ELF-1 (cell line): ENCODE measurements at regions not wholly inside any gene's neighbourhood (a gene's known extent, or its start where the extent isn't known, plus 50 kb on each side); places are given as distances from the start of the nearest gene placed in this dataset.

ENCODE experiments used
- DNase-seq: peaks from one replicate; pipeline ENCODE4 v3.0.0-alpha.2; 2016; ENCODE audit warnings: low read depth, low spot score

DNA sequence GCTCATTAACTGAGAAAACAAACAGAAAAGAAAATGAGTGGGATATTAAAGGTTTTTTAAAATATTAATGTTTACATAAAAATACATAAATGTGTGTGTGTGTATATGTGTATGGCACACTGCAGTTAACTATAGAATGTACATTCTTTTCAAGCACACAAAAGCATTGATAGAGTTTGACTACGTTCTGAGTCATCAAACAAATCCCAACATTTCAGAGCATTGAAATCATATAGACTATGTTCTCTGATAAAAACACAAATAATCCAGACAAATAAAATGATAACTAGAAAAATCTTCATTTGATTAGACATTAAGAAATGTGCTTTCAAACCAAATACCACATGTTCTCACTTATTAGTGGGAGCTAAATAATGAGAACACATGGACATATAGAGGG lies 84.3 kb upstream of the CELF4 start:
- no peak for DNase-seq

DNA sequence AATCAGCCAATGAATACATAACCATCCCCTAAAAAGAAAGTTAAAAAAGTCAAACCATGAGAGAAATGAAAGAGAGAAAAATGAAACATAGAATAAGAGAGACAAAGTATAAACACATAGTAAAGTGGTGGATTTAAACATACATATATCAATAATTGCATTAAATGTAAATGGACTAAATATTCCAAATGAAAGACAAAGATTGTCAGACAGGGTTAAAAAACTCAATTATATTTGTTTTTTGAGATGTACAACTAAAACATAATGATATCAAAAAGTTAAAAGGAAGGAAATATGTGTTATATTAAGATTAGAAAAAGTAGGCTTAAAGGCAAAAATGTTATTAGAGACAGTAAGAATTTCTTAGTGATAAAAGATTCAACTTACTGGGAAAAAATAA lies 83.8 kb upstream of the CELF4 start:
- DNase-seq: no peak

GRCh38 chr18:37641573-37641972 lies 76.0 kb upstream of the CELF4 start:
- no peak for DNase-seq

DNA sequence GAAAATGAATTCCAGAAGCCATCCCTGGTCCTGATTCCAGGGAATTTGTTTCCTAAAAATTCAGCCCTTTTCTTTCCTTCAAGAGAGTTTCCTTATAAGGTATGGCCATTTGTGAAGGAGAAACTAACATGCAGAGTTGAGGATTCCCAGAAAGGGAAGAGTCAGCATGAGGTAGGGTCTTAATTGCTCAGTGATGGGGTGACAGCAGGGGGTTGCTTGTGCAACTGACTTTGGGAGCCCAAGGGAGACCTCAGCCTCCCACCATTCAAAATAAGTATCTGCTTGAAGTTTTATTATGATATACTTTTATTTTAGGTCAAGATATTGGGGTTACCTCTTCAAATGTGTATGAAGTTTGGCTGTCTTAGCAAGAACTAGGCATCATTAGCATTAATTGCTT lies 74.9 kb upstream of the CELF4 start:
- no peak for DNase-seq

DNA sequence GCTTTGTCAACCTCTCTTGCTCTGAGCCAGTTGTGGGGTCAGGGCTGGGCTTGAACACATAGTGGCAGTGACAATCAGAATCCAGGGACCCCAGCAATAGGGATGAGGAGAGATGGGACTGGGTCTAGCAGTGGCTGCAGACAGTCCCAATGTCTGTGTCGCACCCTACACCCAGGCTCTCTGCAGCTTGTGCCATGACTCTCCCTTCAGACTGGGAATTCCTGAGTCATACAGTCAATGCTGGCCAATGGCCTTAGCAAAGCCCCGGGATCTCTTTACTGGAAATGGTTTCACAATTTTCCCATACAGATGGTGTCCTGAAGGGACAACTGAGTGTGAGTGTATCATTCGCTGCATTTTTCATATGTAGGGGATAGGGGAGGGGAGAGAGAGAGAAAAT lies 74.2 kb upstream of the CELF4 start:
- no peak for DNase-seq

GRCh38 chr18:37637478-37637850 lies 71.9 kb upstream of the CELF4 start:
- no peak for DNase-seq

GRCh38 chr18:37636831-37637477 lies 71.4 kb upstream of the CELF4 start:
- DNase-seq: no peak

GRCh38 chr18:37634516-37634915 lies 68.9 kb upstream of the CELF4 start:
- no peak for DNase-seq

DNA sequence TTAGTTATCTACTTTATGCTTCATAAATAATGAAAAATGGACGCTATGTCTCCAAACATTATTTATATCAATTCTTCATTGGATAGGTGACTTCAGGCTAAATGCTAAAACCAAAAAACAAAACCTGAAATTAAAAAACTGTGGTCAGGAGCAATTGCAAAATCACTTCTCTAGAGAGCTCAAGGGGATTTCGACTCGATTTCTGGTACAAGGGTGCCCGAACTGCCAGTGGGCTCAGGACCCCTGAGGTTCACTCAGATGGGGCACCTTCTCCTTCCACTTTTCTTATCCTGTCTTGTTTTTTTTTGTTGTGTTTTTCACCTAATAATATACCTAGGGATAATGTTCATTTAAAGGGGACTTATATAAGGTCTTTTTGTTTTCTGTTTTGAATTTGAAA lies 65.8 kb upstream of the CELF4 start:
- DNase-seq: no peak

DNA sequence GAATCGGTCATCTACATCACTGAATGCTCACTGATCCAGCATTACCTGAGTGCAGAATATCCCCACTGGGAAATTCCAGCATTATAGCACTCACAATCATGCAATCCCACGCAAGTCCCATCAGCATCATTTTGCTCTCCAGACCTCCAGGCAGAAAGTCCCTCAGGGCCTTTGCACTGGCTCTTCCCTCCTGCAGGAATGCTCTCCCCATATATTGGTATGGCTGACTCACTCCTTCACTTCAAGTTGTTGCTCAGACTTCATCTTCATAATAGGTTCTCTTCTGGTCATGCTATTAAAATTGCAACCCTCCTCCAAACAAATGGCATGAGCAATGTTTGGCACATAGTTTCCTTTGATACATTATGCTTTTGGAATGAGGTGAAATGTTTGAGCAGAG lies 64.7 kb upstream of the CELF4 start:
- no peak for DNase-seq

- no peak for DNase-seq
These were observed 63.0 kb upstream of the CELF4 start for GRCh38 chr18:37628470-37629220.

DNA sequence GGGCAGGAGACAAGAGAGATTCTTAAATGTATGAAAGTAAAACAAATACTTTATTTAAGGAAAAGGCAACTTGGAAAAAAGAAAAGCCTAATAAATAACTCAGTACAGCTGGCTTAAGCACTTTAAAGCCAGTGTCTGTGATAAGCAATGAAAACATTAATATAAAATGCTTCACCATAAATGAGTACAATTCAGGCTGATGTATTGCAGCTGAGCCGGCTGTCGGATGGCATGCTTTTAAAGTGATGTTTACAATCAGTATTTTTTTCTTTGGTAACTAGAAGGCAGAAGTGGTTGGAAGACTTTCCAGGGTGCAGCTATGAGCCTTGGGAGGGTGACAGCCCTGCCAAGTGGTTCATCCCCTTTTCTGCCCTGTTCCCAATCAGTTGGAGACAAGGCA lies 58.7 kb upstream of the CELF4 start:
- DNase-seq: no peak

- DNase-seq: no peak
These were observed 54.4 kb upstream of the CELF4 start for GRCh38 chr18:37619964-37620363.

DNA sequence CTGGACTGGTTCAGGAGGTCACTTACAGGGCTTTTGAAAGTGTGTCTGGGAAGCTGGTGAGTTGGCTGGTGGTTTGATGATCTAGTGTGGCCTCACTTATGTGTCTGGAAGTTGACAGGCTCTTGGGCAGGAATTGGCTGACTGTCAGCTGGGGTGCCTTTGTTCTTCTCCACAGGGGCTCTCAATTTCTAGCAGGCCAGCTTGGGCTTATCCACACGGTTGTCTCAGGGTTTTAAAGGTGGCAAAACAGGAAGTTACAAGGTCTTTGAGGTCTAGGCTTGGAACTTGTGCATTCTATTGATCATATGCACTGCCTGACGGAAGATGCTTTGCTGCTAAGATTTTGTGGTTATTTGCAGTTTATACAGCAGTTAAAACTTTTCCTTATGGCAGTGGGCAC lies 52.0 kb upstream of the CELF4 start:
- peak; percentile 24 for DNase-seq
